ENCODE measurements at regions not wholly inside any gene's neighbourhood (a gene's known extent, or its start where the extent isn't known, plus 50 kb on each side); places are given as distances from the start of the nearest gene placed in this dataset.

DNA sequence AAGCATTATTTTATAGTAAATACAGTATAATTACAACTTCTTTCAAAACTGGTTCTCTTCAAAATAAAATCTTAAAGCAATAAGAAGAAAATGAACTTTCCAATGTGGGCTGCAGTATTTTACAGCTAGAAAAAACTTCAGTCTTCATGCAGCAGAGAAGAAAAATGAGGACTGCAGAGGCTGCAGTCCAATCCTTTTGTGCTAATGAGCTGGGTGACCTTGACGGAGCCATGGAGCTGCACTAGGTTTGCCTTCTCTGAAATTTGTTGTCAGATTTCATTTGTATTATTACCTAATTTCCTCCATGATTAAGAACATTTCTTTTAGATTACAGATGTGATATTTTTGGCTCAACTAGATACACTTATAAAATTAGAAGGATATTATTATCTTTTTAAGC, 245.2 kb upstream of the ADAMTS3 start:
- H3K27me3 ChIP-seq, result no peaks in the 10 kb centered on the region
- no peaks in the 10 kb centered on the region for H3K4me1 ChIP-seq
- H3K4me3 ChIP-seq, result no peak overlapping the region
- intact Hi-C loops (cut with DNase I), result no loop called here
- H3K9me3 ChIP-seq, result no peaks in the 10 kb centered on the region
- TF ChIP-seq POLR2AphosphoS5 (IDR thresholded peaks at IDR 0.05; ENCODE audit: insufficient read depth in 1 of 2, low read depth in 1 of 2), result no peak
- no peak for TF ChIP-seq POLR2A (IDR thresholded peaks at IDR 0.05)
- TF ChIP-seq CTCF (IDR thresholded peaks at IDR 0.05), result no peak
- H3K27ac ChIP-seq, result no peak overlapping the region
- no peaks in the 10 kb centered on the region for H3K36me3 ChIP-seq
- no peak for DNase-seq (ENCODE audit: extremely low spot score in 2 of 2)

- Histone ChIP-seq H3K27ac (no peak overlapping the region), H3K9me3 (no peaks in the 10 kb centered on the region), H3K27me3 (no peaks in the 10 kb centered on the region), H3K36me3 (no peaks in the 10 kb centered on the region), H3K4me1 (no peaks in the 10 kb centered on the region), H3K4me3 (no peak overlapping the region)
- DNase-seq (ENCODE audit: extremely low spot score in 2 of 2), result no peak
- TF ChIP-seq POLR2A (IDR thresholded peaks at IDR 0.05) (no peak), CTCF (IDR thresholded peaks at IDR 0.05) (no peak), POLR2AphosphoS5 (IDR thresholded peaks at IDR 0.05; ENCODE audit: insufficient read depth in 1 of 2, low read depth in 1 of 2) (no peak)
- intact Hi-C loops (cut with DNase I), result no loop called here
Measured at GRCh38 chr4:72809208-72809607, 240.2 kb upstream of the ADAMTS3 start.

- no peak overlapping the region for H3K4me3 ChIP-seq
- no peaks in the 10 kb centered on the region for H3K36me3 ChIP-seq
- intact Hi-C loops (cut with DNase I), result no loop called here
- no peak for TF ChIP-seq POLR2A (IDR thresholded peaks at IDR 0.05)
- TF ChIP-seq CTCF (IDR thresholded peaks at IDR 0.05), result no peak
- no peak for TF ChIP-seq POLR2AphosphoS5 (IDR thresholded peaks at IDR 0.05; ENCODE audit: insufficient read depth in 1 of 2, low read depth in 1 of 2)
- no peaks in the 10 kb centered on the region for H3K4me1 ChIP-seq
- H3K27ac ChIP-seq, result no peak overlapping the region
- no peak for DNase-seq (ENCODE audit: extremely low spot score in 2 of 2)
- H3K27me3 ChIP-seq, result no peaks in the 10 kb centered on the region
- no peaks in the 10 kb centered on the region for H3K9me3 ChIP-seq
Measured at GRCh38 chr4:72805284-72805683, 236.3 kb upstream of the ADAMTS3 start.

GRCh38 chr4:72797486-72797885, 228.5 kb upstream of the ADAMTS3 start:
- H3K27ac ChIP-seq, result no peak overlapping the region
- H3K36me3 ChIP-seq, result no peaks in the 10 kb centered on the region
- H3K4me1 ChIP-seq, result no peaks in the 10 kb centered on the region
- H3K27me3 ChIP-seq, result no peaks in the 10 kb centered on the region
- H3K4me3 ChIP-seq, result no peak overlapping the region
- no peaks in the 10 kb centered on the region for H3K9me3 ChIP-seq
- no peak for TF ChIP-seq POLR2A (IDR thresholded peaks at IDR 0.05)
- no peak for TF ChIP-seq POLR2AphosphoS5 (IDR thresholded peaks at IDR 0.05; ENCODE audit: insufficient read depth in 1 of 2, low read depth in 1 of 2)
- TF ChIP-seq CTCF (IDR thresholded peaks at IDR 0.05), result no peak
- no peak for DNase-seq (ENCODE audit: extremely low spot score in 2 of 2)
- intact Hi-C loops (cut with DNase I), result no loop called here

GRCh38 chr4:72791054-72791453, 222.0 kb upstream of the ADAMTS3 start:
- no peak for DNase-seq (ENCODE audit: extremely low spot score in 2 of 2)
- TF ChIP-seq POLR2AphosphoS5 (IDR thresholded peaks at IDR 0.05; ENCODE audit: insufficient read depth in 1 of 2, low read depth in 1 of 2), result no peak
- no peak for TF ChIP-seq POLR2A (IDR thresholded peaks at IDR 0.05)
- no peak for TF ChIP-seq CTCF (IDR thresholded peaks at IDR 0.05)
- Histone ChIP-seq H3K27me3 (no peaks in the 10 kb centered on the region), H3K4me1 (no peaks in the 10 kb centered on the region), H3K9me3 (no peaks in the 10 kb centered on the region), H3K36me3 (no peaks in the 10 kb centered on the region), H3K27ac (no peak overlapping the region), H3K4me3 (no peak overlapping the region)
- intact Hi-C loops (cut with DNase I), result no loop called here
